GM18507 (cell line): ENCODE measurements at regions not wholly inside any gene's neighbourhood (a gene's known extent, or its start where the extent isn't known, plus 50 kb on each side); places are given as distances from the start of the nearest gene placed in this dataset.
"Not testable (repeated sequence)": the region's sequence is repeated elsewhere in the genome, so short reads cannot be mapped to it uniquely, and the experiment has no call there.

ENCODE experiments used
- DNase-seq: peaks from one replicate; pipeline ENCODE4 v3.0.0; 2011; ENCODE audit warnings: low read depth; ENCODE audit not compliant: insufficient read length; ENCODE audit errors: extremely low spot score
- FAIRE-seq: peaks from 2 replicates; lab custom pipeline; 2011; peaks lifted over from hg19 to GRCh38; lab: Jason Lieb, UNC

DNA sequence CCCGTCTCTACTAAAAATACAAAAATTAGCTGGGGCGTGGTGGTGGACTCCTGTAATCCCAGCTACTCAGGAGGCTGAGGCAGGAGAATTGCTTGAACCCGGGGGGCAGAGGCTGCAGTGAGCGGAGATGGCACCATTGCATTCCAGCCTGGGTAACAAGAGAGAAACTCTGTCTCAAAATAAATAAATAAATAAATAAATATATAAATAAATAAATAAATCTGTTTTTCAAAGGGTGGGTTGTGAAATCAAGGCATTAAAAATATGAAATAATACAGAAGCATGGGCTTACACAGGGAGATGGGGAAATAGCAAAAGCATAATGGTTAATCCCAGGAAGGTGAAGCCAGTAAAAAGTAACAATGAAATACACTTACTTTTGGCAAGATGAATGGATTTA, 93.9 kb downstream of the LYZL2 start:
- FAIRE-seq (no peak), DNase-seq (no peak)

DNA sequence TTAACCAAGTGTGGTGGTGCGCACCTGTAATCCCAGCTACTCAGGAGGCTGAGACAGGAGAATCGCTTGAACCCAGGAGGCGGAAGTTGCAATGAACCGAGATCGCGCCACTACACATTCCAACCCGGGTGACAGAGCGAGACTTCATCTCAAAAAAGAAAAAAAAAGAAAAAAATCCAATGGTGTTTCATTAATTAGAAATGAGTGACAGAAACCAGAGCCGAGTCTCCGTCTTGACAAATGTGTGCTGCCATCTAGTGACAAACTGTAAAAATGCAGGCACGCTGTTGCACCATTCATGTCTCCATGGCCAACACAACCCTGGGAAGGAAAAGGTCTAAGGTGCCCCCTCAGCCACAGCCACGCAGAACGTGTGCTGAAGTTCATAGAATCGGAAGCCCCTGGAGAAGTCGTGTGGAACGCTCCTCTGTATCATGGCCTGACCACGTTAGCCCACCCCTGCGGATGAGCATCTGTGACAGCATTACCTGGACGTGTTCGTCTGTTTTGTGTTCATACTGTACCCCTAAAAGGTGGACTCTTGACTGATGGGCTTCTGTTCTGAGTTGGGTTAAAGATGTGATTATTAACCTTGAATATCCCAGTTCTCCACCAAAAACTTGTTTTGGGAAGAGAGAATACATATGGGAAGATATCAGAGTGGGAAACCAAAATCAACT, 94.9 kb downstream of the LYZL2 start:
- FAIRE-seq (peak; percentile 89), DNase-seq (peak; percentile 38)

- DNase-seq (no peak), FAIRE-seq (no peak)
Measured at GRCh38 chr10:30531751-30532530, 97.6 kb downstream of the LYZL2 start.

- DNase-seq (peak; percentile 43), FAIRE-seq (peak; percentile 96)
Measured at GRCh38 chr10:30529373-30529998, 95.5 kb downstream of the MAP3K8 start.

- FAIRE-seq (no peak), DNase-seq (no peak)
Measured at GRCh38 chr10:30528429-30528786, 94.4 kb downstream of the MAP3K8 start.

DNA sequence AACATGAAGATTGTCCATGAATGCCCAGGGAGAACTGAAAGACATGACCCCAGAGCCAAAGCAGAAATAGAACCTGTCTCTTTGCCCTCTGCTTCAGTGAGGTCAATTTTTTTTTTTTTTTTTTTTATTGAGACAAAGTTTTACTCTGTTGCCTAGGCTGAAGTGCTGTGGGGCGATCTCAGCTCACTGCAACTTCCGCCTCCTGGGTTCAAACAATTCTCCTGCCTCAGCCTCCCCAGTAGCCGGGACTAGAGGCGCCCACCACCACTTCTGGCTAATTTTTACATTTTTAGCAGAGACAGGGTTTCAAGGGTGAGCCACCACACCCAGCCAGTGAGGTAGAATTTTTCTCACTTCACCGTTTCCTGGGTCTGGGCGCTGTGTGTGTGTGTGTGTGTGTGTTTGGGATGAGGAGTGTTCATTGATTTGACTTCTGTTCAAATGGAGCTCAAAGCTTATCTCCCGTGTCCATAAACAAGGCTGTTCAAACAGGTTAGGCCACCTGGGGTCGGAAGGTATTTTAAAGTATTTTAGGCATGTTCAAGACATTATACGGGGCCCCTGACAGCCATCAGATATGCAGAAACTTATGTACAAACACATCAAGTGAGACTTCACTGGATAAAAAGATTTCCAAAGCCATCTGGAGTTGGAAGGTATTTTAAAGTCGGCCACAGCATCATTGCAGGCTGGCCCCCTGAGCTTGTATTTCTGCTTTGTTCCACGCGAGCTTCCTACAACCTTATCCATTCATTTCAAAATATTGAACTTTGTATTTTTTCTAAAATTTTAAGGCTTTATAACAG, 93.8 kb downstream of the MAP3K8 start:
- peak; percentile 64 for FAIRE-seq

GRCh38 chr10:30522661-30523078, 88.7 kb downstream of the MAP3K8 start:
- not testable (repeated sequence) for DNase-seq
- FAIRE-seq: peak; percentile 71

More for the DNA sequence above, 93.8 kb downstream of the MAP3K8 start:
- no peak for DNase-seq

GRCh38 chr10:30518907-30519306, 84.9 kb downstream of the MAP3K8 start:
- no peak for DNase-seq
- FAIRE-seq: no peak
